ENCODE measurements at regions not wholly inside any gene's neighbourhood (a gene's known extent, or its start where the extent isn't known, plus 50 kb on each side); places are given as distances from the start of the nearest gene placed in this dataset.

GRCh38 chr7:46317256-46317655 is 396.2 kb upstream of the IGFBP3 start:
- H3K4me1 ChIP-seq (ENCODE audit: control insufficient read depth, insufficient read depth, low read length), result no peaks in the 10 kb centered on the region
- H3K27me3 ChIP-seq (replicated peaks in 1 of 2; ENCODE audit: control insufficient read depth in 2 of 2, insufficient read depth in 2 of 2, low read length in 1 of 2), result no peaks in the 10 kb centered on the region
- H2AFZ ChIP-seq (ENCODE audit: control insufficient read depth, low read depth, low read length), result no peak overlapping the region
- H3K4me2 ChIP-seq (ENCODE audit: control insufficient read depth, insufficient read depth), result no peak overlapping the region
- WGBS (ENCODE audit: insufficient coverage, insufficient replicate concordance, low lambda C conversion rate, missing lambda C conversion rate), result 34% methylated on average over 6 of the region's 6 CpGs
- ChIA-PET SMC1A (ENCODE audit: uncharacterized antibody, unreplicated experiment) (interaction anchor here (1.0 to 1.3 kb wide), 2 partner anchors 13 to 25 kb away, joined by 3 read pairs; no protein-coding TSS in a partner anchor), RAD21 (ENCODE audit: unreplicated experiment) (no interaction called here), CTCF (no interaction called here), POLR2A (no interaction called here)
- ATAC-seq (no peak), FAIRE-seq (no peak), DNase-seq (ENCODE audit: low read depth, low spot score) (no peak)
- TF ChIP-seq SUPT20H (IDR thresholded peaks at IDR 0.05; ENCODE audit: borderline replicate concordance, control insufficient read depth, low read depth, low read length), result no peak
- no peak for TF ChIP-seq CBFB (IDR thresholded peaks at IDR 0.05; ENCODE audit: low read depth)
- no peak for TF ChIP-seq POLR2AphosphoS5 (IDR thresholded peaks at IDR 0.05; ENCODE audit: low read length)
- H3K4me3 ChIP-seq, result no peak overlapping the region
- no peaks in the 10 kb centered on the region for H3K9me3 ChIP-seq (replicated peaks; ENCODE audit: control insufficient read depth, insufficient read depth, low read length)
- H3K79me2 ChIP-seq (ENCODE audit: control insufficient read depth, insufficient read depth, low read length), result no peaks in the 10 kb centered on the region
- no peak overlapping the region for H3K9ac ChIP-seq (ENCODE audit: control insufficient read depth, insufficient read depth, low read length)
- intact Hi-C loops (cut with micrococcal nuclease; ENCODE audit: unreplicated experiment), result no loop called here
- BruUV-seq (replicated peaks), result no TSS peak
- H4K20me1 ChIP-seq (ENCODE audit: control insufficient read depth, insufficient read depth), result no peaks in the 10 kb centered on the region
- no peaks in the 10 kb centered on the region for H3K36me3 ChIP-seq (ENCODE audit: control insufficient read depth in 2 of 2, insufficient read depth in 2 of 2, low read length in 1 of 2)
- in situ Hi-C loops (cut with MboI), result no loop called here
- H3K27ac ChIP-seq (ENCODE audit: control insufficient read depth, insufficient read depth), result no peak overlapping the region

- H3K9ac ChIP-seq (ENCODE audit: control insufficient read depth, insufficient read depth, low read length), result no peak overlapping the region
- POLR2A ChIA-PET, result no interaction called here
- CTCF ChIA-PET, result interaction anchor here (0.9 to 1.5 kb wide), 3 partner anchors 10 to 28 kb away, joined by 3 to 5 read pairs (median 4); no protein-coding TSS in a partner anchor
- H3K79me2 ChIP-seq (ENCODE audit: control insufficient read depth, insufficient read depth, low read length), result no peaks in the 10 kb centered on the region
- BruUV-seq (replicated peaks), result no TSS peak
- RAD21 ChIA-PET (ENCODE audit: unreplicated experiment), result no interaction called here
- in situ Hi-C loops (cut with MboI), result no loop called here
- H3K27ac ChIP-seq (ENCODE audit: control insufficient read depth, insufficient read depth), result no peak overlapping the region
- intact Hi-C loops (cut with micrococcal nuclease; ENCODE audit: unreplicated experiment), result no loop called here
- ATAC-seq, result no peak
- H3K4me3 ChIP-seq, result no peak overlapping the region
- no peak for TF ChIP-seq EGR1 (IDR thresholded peaks at IDR 0.05; ENCODE audit: borderline replicate concordance in 1 of 2, low read depth in 2 of 2, low read length in 2 of 2)
- TF ChIP-seq TCF12 (IDR thresholded peaks at IDR 0.05; ENCODE audit: low read depth, low read length), result no peak
- no peaks in the 10 kb centered on the region for H3K9me3 ChIP-seq (replicated peaks; ENCODE audit: control insufficient read depth, insufficient read depth, low read length)
- FAIRE-seq, result no peak
- H3K4me2 ChIP-seq (ENCODE audit: control insufficient read depth, insufficient read depth), result no peak overlapping the region
- H3K36me3 ChIP-seq (ENCODE audit: control insufficient read depth in 2 of 2, insufficient read depth in 2 of 2, low read length in 1 of 2), result no peaks in the 10 kb centered on the region
- H2AFZ ChIP-seq (ENCODE audit: control insufficient read depth, low read depth, low read length), result no peak overlapping the region
- H3K4me1 ChIP-seq (ENCODE audit: control insufficient read depth, insufficient read depth, low read length), result no peaks in the 10 kb centered on the region
- H4K20me1 ChIP-seq (ENCODE audit: control insufficient read depth, insufficient read depth), result no peaks in the 10 kb centered on the region
- 32% methylated on average over 5 of the region's 5 CpGs for WGBS (ENCODE audit: insufficient coverage, insufficient replicate concordance, low lambda C conversion rate, missing lambda C conversion rate)
- SMC1A ChIA-PET (ENCODE audit: uncharacterized antibody, unreplicated experiment), result interaction anchor here (1.0 to 1.9 kb wide), 6 partner anchors 10 to 34 kb away, joined by 3 to 7 read pairs (median 4); no protein-coding TSS in a partner anchor
- no peaks in the 10 kb centered on the region for H3K27me3 ChIP-seq (replicated peaks in 1 of 2; ENCODE audit: control insufficient read depth in 2 of 2, insufficient read depth in 2 of 2, low read length in 1 of 2)
- no peak for DNase-seq (ENCODE audit: low read depth, low spot score)
Observed at GRCh38 chr7:46315891-46316290, 394.8 kb upstream of the IGFBP3 start.
